Colonic mucosa (tissue), 4 donors: ENCODE measurements at regions not wholly inside any gene's neighbourhood (a gene's known extent, or its start where the extent isn't known, plus 50 kb on each side); places are given as distances from the start of the nearest gene placed in this dataset.

Experiments
- DNase-seq: peaks from one replicate; pipeline ENCODE4 v3.0.0-alpha.2; 2020
- H3K27ac ChIP-seq: fragments of 200-600 bp; one replicate; pipeline ENCODE4 v1.8.0; 2021
- H3K27me3 ChIP-seq: fragments of 200-600 bp; one replicate; pipeline ENCODE4 v1.8.0; 2021
- H3K36me3 ChIP-seq: fragments of 200-600 bp; one replicate; pipeline ENCODE4 v1.8.0; 2021
- H3K4me1 ChIP-seq: fragments of 200-600 bp; one replicate; pipeline ENCODE4 v1.8.0; 2021; ENCODE audit warnings: mild to moderate bottlenecking
- H3K4me3 ChIP-seq: fragments of 200-600 bp; one replicate; pipeline ENCODE4 v1.8.0; 2021
- H3K9ac ChIP-seq, 2 donors: one replicate each; pipeline ENCODE4 v1.7.0; 2013; ENCODE audit warnings: control low read depth in 2 of 2, low read depth in 2 of 2, low read length in 2 of 2
- H3K9me3 ChIP-seq: fragments of 200-600 bp; one replicate; pipeline ENCODE4 v1.8.0; 2021
- CTCF ChIP-seq: fragments of 200-600 bp; IDR thresholded peaks from one replicate; pipeline ENCODE4 v1.8.0; 2022; ENCODE audit warnings: antibody characterized with exemption, mild to moderate bottlenecking
- intact Hi-C: fragments of 100-400 bp; cut with DNase I; formaldehyde crosslinking; loops from one replicate; pipeline ENCODE4 v1.14.1; 2022
- donor health status: healthy.
- donor health status: DM: no; HTN: no; CAD: no.
- donor health status: DM: no; HTN: no; CAD: no.

- intact Hi-C loops, result no loop called here
- no peak overlapping the region for H3K9ac ChIP-seq
- no peaks in the 10 kb centered on the region for H3K9me3 ChIP-seq
- no peak overlapping the region for H3K27ac ChIP-seq
- H3K4me3 ChIP-seq, result no peak overlapping the region
- no peak for TF ChIP-seq CTCF
- no peak for DNase-seq
- H3K4me1 ChIP-seq, result no peaks in the 10 kb centered on the region
- H3K36me3 ChIP-seq, result no peaks in the 10 kb centered on the region
- no peaks in the 10 kb centered on the region for H3K27me3 ChIP-seq
These were observed 111.5 kb downstream of the SEC16B start for GRCh38 chr1:177858332-177858821.

GRCh38 chr1:177857285-177857684, 112.6 kb downstream of the SEC16B start:
- H3K9me3 ChIP-seq, result no peaks in the 10 kb centered on the region
- no peaks in the 10 kb centered on the region for H3K4me1 ChIP-seq
- H3K4me3 ChIP-seq, result no peak overlapping the region
- intact Hi-C loops, result no loop called here
- H3K27ac ChIP-seq, result no peak overlapping the region
- no peaks in the 10 kb centered on the region for H3K36me3 ChIP-seq
- DNase-seq, result no peak
- no peak overlapping the region for H3K9ac ChIP-seq
- H3K27me3 ChIP-seq, result no peaks in the 10 kb centered on the region
- no peak for TF ChIP-seq CTCF

- no peak overlapping the region for H3K27ac ChIP-seq
- no peak for TF ChIP-seq CTCF
- no peak for DNase-seq
- no peak overlapping the region for H3K9ac ChIP-seq
- intact Hi-C loops, result no loop called here
- H3K27me3 ChIP-seq, result no peaks in the 10 kb centered on the region
- H3K36me3 ChIP-seq, result no peaks in the 10 kb centered on the region
- no peaks in the 10 kb centered on the region for H3K4me1 ChIP-seq
- H3K9me3 ChIP-seq, result no peaks in the 10 kb centered on the region
- H3K4me3 ChIP-seq, result no peak overlapping the region
These were observed 114.9 kb downstream of the SEC16B start for GRCh38 chr1:177854951-177855350.

GRCh38 chr1:177849579-177850290, 120.1 kb downstream of the SEC16B start:
- no peak for DNase-seq

GRCh38 chr1:177849130-177849529, 120.7 kb downstream of the SEC16B start:
- no peaks in the 10 kb centered on the region for H3K4me1 ChIP-seq
- no peak for DNase-seq
- no peaks in the 10 kb centered on the region for H3K27me3 ChIP-seq
- no peak overlapping the region for H3K9ac ChIP-seq
- H3K27ac ChIP-seq, result no peak overlapping the region
- TF ChIP-seq CTCF, result no peak
- no peaks in the 10 kb centered on the region for H3K36me3 ChIP-seq
- H3K9me3 ChIP-seq, result no peaks in the 10 kb centered on the region
- intact Hi-C loops, result no loop called here
- no peak overlapping the region for H3K4me3 ChIP-seq

More at GRCh38 chr1:177849579-177850290, 120.1 kb downstream of the SEC16B start:
- Histone ChIP-seq H3K4me1 (no peaks in the 10 kb centered on the region), H3K4me3 (no peak overlapping the region), H3K27me3 (no peaks in the 10 kb centered on the region), H3K27ac (no peak overlapping the region), H3K36me3 (no peaks in the 10 kb centered on the region), H3K9me3 (no peaks in the 10 kb centered on the region), H3K9ac (no peak overlapping the region)
- intact Hi-C loops, result no loop called here
- TF ChIP-seq CTCF, result no peak
